GM12873 (cell line): ENCODE measurements at regions not wholly inside any gene's neighbourhood (a gene's known extent, or its start where the extent isn't known, plus 50 kb on each side); places are given as distances from the start of the nearest gene placed in this dataset.

Experiments used
- CTCF ChIP-seq: IDR thresholded peaks from 2 replicates; pipeline ENCODE4 v1.5.1; 2012; ENCODE audit warnings: low read depth, mild to moderate bottlenecking, moderate library complexity, low read length, control low read depth; ENCODE audit not compliant: insufficient read depth; ENCODE audit errors: missing control alignments

- no peak for TF ChIP-seq CTCF
Observed at GRCh38 chr10:113473011-113473410, 79.8 kb upstream of the HABP2 start.

- no peak for TF ChIP-seq CTCF
Observed at GRCh38 chr10:113473851-113474250, 79.0 kb upstream of the HABP2 start.

GRCh38 chr10:113474752-113475151 lies 78.1 kb upstream of the HABP2 start:
- no peak for TF ChIP-seq CTCF

GRCh38 chr10:113475381-113475807 lies 77.5 kb upstream of the HABP2 start:
- TF ChIP-seq CTCF: no peak

GRCh38 chr10:113476191-113476590 lies 76.7 kb upstream of the HABP2 start:
- TF ChIP-seq CTCF: no peak

- no peak for TF ChIP-seq CTCF
Observed at GRCh38 chr10:113476673-113477072, 76.2 kb upstream of the HABP2 start.

GRCh38 chr10:113477451-113477850 lies 75.4 kb upstream of the HABP2 start:
- TF ChIP-seq CTCF: no peak
